ENCODE measurements at regions not wholly inside any gene's neighbourhood (a gene's known extent, or its start where the extent isn't known, plus 50 kb on each side); places are given as distances from the start of the nearest gene placed in this dataset.

GRCh38 chr2:234374150-234374508 lies 122.8 kb downstream of the ARL4C start:
- no peak for TF ChIP-seq CTCF (IDR thresholded peaks at IDR 0.05; ENCODE audit: extremely low read depth in 1 of 2, insufficient read depth in 1 of 2, low read depth in 1 of 2, low read length in 2 of 2)
- no peak for TF ChIP-seq POLR2A (IDR thresholded peaks at IDR 0.05; ENCODE audit: low read depth, low read length)
- TF ChIP-seq MAX (IDR thresholded peaks at IDR 0.05; ENCODE audit: insufficient read depth, insufficient read length), result no peak
- no peak for TF ChIP-seq POLR2AphosphoS5 (IDR thresholded peaks at IDR 0.05; ENCODE audit: insufficient read depth, low read depth, low read length)
